HG03457 (cell line): ENCODE measurements at regions not wholly inside any gene's neighbourhood (a gene's known extent, or its start where the extent isn't known, plus 50 kb on each side); places are given as distances from the start of the nearest gene placed in this dataset.

Source experiments
- ATAC-seq: cut with Tn5 transposase; IDR thresholded peaks from one replicate; pipeline ENCODE4 v1.9.1; 2021; ENCODE audit warnings: moderate number of reproducible peaks; ENCODE audit not compliant: unreplicated experiment

DNA sequence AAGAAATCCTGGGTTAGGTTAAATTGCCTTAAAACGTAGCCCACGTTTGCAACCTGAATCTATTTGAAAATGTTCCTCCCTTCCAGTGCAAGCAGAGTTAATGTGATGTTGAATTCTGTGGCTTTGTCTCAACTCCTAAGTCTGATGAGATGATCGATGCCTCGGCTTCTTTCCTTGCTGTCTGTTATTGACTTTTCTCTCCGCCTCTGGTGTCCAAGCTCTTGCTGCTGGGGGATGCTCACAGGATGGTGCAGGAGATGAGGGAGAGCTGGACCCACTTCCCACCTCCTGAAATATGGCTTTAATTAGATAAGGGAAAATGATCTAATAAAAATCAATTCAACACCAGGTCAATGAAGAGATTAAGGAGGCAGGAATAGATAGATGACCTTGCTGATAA is 407.9 kb upstream of the RGMA start:
- ATAC-seq, result no peak

DNA sequence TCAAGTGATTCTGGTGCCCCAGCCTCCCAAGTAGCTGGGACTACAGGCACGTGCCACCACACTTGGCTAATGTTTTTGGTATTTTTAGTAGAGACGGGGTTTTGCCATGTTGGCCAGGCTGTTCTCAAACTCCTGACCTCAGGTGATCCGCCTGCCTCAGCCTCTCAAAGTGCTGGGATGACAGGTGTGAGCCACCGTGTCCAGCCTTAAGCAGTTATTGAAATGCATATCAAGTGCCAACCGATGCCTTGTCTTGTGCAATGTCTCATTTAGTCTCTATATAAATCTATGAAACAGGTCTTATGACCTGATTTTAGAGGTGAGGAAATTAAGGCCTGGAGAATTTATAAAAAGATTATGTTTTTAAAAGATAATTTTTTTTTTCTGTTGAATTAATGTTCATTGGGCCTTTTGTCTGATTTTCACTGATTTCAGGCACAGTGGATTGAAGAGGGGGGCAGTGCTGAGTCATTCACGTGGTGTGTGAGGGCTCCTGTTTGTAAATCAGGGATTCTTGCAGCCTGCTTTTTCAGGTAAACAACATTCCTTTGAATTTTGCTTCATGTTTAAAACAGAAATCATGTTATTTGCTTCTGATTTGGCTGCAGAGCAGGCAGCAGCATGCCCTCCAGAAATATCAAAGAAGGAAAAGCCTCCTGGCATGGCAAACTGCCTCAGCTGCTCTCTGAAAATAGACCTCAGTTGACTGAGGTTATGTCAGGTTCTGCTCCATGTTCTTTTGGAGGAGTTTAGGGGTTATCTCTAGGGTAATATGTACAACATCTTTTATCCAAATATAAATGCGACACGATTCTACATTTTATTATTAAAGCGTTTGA is 407.0 kb upstream of the RGMA start:
- ATAC-seq, result no peak

DNA sequence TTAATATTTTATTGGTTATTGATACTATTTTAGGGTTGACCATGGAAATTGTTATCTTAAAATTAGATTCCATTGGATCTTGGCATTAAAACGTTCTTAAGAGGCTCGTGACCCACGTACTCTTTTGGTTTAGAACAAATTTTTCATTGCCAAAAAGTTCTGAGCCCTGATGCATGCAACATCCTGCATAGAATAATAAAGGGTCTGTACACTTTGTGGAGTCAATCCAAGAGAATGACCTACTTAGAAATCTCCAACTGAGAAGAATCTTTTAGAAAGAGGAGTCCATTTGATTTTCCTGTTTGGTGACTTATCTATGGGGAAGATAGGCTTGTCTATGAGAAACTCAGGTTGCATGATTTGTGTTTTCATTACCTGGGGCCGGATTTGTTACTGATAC is 404.2 kb upstream of the RGMA start:
- ATAC-seq, result no peak

DNA sequence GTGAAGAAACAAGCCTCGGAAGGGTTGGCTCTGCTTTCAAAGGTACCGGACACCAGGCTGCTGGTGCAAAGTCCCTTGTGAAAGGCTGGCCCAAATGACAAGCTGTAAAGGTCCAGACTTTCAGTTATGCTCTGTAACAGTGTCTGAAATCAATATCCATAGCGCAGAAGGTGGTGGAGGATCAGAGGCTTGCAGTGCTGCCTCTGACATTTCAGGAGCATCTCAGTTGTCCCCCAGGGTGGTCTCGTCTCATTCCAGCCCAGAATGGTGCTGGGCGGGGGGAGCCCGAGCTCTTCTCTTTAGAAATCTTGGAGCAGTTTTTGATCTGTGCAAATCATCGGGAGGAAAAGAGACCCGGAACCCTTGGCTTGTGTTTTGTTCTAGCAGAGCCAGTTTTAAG is 402.3 kb upstream of the RGMA start:
- ATAC-seq, result no peak

DNA sequence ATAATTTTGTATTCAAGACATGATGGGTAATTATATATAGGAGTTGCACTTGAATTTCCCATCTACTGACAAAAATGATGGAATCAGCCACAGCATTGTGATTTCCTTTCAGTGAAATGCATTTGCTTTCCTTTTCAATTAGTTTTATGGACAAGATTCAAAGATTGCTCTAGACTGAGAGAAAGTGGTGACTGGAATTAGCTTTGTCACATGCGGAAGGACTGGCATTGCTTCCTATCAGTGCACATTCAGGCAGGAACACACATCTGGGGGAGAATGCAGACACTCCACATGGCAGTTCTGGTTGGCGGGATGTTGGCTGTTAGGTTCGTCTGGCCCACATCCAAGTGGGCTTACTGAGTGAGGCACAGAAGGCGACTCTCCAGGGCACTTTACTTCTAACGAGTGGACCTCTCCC is 399.3 kb upstream of the RGMA start:
- ATAC-seq, result no peak

DNA sequence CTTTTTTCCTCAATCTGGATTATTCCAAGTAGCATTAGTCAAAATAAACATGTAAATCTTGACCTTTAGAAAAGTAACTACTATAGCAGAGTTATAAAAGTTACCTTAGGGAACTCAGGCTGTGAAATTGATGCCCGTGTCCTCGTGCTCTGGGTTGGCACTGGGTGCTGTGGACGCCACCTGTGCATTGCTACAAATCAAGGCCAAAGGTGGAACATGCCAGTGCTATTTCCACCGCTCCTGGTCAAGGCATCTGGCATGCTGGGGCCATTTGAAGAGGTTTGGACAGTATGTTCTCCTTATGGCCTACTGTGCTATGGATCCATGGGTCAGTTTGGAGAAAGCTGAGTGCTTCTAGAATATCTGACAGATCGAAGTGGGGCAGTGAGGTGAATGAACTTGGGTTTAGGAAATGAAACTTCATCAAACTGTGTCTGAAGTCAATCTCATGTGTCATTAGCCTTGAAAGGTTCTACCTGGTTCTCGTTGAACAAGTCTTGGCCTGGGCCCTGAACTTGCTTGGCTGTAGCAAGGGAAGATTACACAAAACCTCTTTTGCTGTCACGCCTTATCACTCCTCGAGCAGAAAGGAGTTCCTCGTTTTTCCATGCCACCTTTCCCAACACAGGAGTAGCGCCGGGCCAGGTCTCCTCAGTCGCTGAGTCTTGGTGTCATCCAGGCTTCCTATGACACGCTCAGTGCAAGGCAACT is 397.6 kb upstream of the RGMA start:
- no peak for ATAC-seq

DNA sequence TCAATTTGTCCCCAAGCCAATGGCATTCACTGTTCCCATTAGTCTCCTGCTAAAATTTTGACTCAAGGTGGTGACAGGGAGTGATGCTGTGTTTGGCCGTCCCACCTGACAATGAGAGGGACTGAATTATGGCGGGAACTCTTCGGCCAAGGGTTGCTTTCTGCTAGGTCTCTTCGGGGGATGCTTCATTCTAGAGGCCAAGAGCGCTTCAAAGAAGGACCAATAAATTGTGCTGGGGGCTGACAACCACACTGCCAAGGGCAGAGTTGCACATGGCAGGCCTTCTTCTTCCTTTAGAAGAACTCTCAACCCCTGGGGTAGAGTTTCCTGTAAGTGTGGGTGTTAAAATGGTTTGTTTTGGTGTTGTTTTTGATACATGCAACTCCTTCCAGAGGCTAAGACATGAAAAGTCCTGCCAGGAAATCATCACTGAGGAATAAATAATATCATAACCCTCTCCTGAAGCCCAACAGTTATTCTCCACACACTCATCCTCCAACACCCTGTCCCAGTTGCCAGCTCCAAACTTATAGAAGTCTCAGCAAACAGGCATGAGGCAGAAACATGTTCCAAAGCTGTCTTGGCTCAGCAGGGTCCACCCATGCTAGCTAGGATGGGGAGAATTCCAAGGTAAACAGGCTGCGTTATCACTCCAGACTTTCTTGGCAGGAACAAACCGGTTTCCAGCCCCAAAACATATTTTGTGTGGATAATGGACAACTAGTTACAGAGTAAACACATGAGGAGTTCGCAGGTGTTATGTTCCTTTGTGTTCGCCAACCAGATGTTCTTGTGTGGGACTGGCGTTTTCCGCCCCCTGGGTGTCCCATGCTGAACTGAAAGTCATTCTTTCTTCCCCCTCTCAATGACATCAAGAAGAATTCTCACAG is 396.7 kb upstream of the RGMA start:
- ATAC-seq, result no peak

DNA sequence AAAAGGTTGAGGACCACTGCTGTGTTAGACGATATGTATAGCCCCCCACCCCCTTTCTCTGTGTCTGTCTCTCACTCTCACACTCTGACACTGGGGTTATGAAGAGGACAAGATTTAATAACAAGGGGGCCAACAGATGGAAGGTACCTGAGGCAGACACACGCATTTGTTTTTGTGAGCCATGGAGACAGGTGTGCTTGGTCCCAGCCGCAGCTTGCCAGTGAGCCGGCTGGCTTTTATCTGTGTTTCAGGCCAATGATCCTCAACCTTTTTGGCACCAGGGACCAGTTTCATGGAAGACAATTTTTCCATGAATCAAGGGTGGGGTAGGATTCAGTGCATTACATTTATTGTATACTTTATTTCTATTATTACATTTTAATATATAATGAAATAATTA is 394.9 kb upstream of the RGMA start:
- ATAC-seq, result no peak

DNA sequence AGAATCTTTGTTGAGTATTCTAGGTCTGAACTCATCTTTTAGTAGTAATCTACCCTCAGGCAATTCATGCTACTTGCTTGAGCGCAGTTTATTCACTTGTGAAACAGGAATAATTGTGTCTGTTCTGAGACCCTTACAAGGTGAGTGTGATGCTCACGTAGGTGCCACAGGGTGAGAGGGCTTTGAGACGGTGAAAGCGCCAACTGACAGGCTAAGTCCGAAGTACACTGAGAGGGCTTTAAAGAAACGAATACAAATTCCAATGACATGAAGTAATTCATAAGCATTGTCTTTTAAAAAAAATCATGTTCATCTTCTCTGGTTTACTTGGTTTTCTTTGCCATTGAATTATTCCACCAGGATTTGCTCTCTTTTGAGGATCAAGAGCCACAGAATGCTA is 393.7 kb upstream of the RGMA start:
- no peak for ATAC-seq

DNA sequence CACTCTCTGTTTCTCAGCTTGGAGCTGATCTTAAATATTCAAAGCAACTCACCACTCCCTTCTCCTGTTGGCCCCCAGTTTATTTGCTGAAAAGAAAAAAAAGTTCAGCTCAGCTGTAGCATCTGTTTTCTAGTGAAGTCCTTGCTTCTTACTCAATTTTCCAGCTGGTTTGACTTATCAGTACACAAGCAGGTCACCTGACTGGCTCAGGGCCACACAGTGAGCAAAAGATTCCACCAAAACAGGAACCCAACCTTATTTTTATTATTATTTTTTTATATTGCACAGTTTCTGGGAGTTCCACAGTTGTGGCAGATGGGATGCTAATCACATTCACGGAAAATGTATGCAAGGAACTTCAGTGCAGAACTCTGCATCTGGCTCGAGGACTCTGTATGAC is 390.7 kb upstream of the RGMA start:
- ATAC-seq, result no peak

DNA sequence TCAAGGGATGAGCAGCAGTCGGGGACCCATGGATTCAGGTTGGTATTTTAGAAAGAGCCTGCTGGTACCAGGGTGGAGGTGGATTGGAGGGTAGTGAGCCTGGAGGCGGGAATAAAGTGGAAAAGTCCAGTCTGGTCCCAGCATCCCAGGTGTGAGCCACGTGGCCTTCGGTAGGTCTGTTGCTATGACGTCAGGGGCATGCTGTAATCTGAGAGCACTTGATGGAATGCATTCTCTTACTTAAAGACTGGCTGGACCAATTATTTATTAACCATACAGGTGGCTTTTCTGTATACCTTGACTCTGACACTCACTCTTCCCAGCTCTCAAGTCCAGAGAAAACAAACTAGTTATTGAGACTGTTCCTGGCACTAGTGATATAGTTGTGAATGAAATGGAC is 389.9 kb upstream of the RGMA start:
- no peak for ATAC-seq

DNA sequence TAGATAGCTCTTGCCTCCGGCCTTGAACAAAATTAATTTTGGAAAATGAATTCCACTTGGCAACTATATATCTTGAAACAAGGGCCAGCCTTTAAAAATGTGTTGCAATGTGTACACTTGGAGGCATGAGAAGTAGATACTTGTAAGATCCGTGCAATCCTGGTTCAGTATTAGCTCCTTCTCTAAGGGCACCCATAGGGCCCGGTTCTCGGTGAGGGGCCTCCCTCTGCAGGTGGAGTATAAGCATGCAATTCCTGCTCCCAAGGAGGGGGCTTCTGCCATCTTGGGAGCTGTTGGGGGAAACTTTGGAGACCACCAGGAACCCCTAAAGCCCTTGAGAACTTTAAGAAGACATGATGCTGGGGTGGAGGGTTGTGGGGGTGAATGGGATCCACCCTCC is 388.7 kb upstream of the RGMA start:
- no peak for ATAC-seq

DNA sequence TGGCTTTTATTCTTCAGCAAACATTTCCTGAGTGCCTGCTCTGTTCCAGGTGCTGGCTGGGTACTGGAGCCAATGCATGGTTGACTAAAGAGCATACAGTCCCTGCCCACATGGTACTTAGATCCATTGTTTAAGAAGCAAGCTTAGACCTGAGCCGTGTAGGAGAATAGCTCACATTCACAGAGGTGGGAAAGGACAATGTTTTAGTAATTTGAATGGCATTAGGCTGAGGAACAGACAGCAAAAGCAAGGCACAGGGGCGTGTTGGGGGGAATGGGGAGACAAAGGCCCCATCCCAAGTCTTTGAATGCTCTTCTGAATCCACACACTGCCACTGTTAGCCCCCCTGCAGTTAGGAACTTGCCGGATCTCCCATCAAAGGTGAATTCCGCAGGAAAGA is 388.2 kb upstream of the RGMA start:
- ATAC-seq, result no peak

DNA sequence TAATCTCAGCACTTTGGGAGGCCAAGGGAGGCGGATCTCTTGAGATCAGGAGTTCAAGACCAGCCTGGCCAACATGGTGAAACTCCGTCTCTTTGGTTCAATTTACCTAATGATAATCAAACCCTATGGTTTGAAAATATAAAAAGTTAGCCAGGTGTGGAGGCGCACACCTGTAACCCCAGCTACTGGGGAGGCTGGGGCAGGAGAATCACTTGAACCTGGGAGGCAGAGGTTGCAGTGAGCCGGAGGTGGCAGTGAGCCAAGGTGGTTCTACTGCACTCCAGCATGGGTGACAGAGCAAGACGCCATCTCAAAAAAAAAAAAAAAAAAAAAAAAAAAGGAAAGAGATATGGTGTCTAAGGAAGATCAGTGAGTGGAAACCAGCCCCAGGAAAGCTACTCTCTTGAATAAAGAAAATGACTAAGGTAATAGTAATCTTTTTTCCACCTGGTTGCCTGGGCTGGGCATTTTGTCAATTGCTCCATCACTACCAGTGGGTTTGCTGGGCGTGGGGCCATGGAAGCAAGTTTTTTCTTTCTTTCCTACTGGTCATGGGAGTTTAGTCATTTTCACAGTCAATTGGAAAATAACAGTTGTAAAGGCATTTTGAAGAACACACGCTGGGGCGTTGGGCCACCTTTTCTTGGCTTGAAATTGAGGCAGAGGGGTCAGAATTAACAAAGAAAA is 387.6 kb upstream of the RGMA start:
- no peak for ATAC-seq

DNA sequence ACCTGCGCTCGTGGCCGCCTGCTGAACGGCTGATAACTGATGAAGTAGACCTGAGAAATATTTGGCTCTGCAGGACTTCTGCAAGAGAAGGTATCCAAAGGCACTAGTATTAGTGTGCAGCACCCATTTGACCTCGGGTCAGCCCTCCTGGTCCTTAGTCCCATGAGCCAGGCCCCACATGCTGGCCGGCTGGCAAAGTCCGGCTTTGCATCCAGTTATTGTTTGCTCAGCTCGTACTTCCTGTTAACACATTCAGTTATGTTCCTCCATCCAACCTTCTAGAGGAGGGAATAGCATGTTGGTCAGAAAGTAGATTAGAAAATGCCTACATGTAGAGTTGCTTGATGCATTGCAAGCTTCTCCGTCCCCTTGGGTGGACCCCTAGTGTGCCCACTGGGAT is 385.7 kb upstream of the RGMA start:
- ATAC-seq, result no peak

DNA sequence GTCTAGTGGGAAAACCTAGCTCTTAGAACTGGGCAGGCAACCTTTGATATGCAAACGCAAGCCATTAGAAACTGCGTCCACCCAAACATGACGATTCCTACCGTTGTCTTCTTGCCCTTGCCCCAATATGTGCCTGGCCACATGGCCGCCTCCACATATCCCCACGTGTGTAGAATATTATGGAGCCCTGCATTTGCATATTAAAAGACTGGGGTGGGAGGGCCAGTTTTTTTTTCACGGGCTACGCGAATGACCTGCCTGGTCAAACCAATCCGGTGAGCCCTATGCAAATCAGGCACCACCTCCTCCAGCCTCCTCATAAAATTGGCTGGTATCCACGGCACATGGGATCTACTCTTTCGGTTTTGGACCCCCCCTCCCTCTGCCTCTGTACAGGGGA is 381.0 kb upstream of the RGMA start:
- no peak for ATAC-seq

DNA sequence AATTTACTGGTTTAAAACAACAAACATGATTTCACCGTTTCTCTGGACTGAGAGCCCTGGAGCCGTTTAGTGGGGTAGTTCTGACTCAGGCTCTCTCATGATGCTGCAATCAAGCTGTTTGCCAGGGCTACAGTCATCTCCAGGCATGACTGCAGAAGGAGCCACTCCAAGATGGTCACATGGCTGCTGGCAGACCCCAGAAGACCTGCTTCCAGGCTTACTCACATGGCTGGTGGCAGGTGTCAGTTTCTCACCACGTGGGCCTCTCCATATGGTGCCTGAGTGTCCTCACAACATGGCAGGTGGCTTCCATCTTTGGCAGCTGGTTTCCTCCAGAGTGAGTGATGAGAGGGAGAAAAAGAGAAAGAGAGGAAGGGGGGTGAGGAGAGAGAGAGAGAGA is 378.3 kb upstream of the RGMA start:
- no peak for ATAC-seq

DNA sequence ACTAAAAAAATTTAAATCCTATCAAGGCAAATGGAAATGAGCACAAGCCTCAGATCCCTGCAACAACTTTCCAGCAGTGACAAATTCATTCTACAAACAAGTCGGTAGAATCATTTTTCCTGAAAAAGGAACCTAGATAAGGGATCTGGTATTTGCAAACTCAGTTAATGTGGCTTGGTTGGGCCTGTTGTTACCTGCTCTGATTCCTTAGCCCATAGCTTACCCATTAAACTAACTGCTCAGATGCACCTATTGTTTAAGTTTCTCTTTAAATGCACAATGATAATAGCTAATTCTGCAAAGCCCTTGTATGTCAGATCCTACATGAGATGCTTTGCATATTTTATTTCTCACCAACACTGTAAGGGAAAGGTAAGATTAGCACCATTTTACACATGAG is 377.4 kb upstream of the RGMA start:
- ATAC-seq, result no peak

DNA sequence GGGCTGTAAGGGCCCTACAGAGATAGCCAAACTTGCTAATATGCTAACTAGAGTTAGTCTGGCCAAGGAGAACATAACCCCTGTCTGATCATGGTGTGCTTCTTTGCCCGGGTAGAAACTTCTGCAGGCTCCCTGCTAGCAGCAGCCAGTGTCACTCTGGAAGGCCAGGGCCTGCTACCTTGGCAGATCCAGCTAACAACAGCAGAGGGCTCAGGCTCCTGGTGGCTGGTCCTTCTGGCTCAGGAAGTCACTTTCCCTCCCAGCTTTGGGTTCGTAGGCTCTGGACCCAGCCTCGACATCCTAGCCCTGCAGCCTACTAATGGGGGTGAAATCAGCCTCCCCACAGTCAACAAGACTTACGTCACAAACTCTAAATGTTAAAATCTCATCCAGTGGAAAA is 373.7 kb upstream of the RGMA start:
- ATAC-seq, result no peak

DNA sequence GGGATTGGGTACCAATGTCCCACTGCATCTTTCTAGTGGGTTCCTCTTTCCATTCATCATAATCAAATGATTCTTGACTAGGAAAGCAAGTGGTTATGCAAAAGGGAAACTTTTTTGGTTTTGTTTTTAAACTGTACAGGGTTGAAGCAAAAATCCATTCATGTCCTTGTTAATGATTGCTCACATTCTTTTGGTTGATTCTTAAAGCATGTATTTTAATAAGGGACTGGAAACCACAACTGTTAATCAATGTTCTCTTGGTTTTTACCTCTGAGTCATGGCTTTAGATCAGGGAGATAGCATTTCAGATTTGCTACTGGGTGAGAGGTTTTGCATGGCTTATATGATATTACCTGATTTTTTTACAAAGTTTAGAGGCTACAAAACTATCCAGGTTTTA is 371.7 kb upstream of the RGMA start:
- ATAC-seq, result peak; percentile 93

DNA sequence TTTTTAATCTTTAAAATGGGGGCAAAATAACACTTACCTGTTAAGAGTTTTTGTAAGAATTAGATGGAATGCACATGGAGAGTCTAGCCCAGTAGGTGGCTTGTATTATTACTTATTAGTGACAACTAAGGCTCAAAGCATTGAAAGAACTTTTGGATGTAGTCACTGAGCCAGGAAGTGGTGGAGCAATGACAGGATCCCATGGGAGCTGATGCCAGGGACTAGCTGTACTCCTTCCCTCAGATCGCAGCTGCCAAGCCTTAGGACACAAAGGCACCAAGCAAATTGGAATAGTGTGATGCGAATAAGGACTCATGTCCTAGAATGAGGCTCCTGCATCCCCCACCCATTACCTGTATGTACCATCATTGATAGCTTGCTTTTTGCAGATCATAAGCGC is 370.4 kb upstream of the RGMA start:
- ATAC-seq, result no peak
